ENCODE measurements at regions not wholly inside any gene's neighbourhood (a gene's known extent, or its start where the extent isn't known, plus 50 kb on each side); places are given as distances from the start of the nearest gene placed in this dataset.

GRCh38 chr7:80040335-80040734 is 94.3 kb upstream of the GNAI1 start:
- TF ChIP-seq CTCF (conservative IDR thresholded peaks at IDR 0.05), result no peak
- TF ChIP-seq EZH2 (IDR thresholded peaks at IDR 0.05; ENCODE audit: low read depth), result no peak
